ENCODE measurements at regions not wholly inside any gene's neighbourhood (a gene's known extent, or its start where the extent isn't known, plus 50 kb on each side); places are given as distances from the start of the nearest gene placed in this dataset.

GRCh38 chr10:130500261-130501000 lies 364.2 kb downstream of the GLRX3 start:
- H3K27ac ChIP-seq (ENCODE audit: low read depth in 2 of 2, low read length in 2 of 2), result no peak overlapping the region
- no peaks in the 10 kb centered on the region for H3K27me3 ChIP-seq (ENCODE audit: control insufficient read depth, insufficient read depth, low read length)
- H3K9me3 ChIP-seq (ENCODE audit: control insufficient read depth in 2 of 3, insufficient read depth in 1 of 3, low read length in 3 of 3), result no peaks in the 10 kb centered on the region
- no peak overlapping the region for H3K4me3 ChIP-seq (ENCODE audit: low read length in 3 of 3)
- no peaks in the 10 kb centered on the region for H3K4me1 ChIP-seq (ENCODE audit: control insufficient read depth in 2 of 3, insufficient read depth in 2 of 3, low read depth in 1 of 3, low read length in 3 of 3)
- intact Hi-C loops (cut with DNase I), result no loop called here
- no peaks in the 10 kb centered on the region for H3K36me3 ChIP-seq (ENCODE audit: control insufficient read depth in 2 of 3, insufficient read depth in 3 of 3, low read length in 3 of 3)
- TF ChIP-seq CTCF (IDR thresholded peaks at IDR 0.05; ENCODE audit: borderline replicate concordance, extremely low read depth, insufficient read depth), result no peak
- H3K9ac ChIP-seq (ENCODE audit: low read length in 3 of 3), result no peak overlapping the region
- DNase-seq (peak in 2 of 5 donors; percentile 4 to 7), FAIRE-seq (no peak)

- Histone ChIP-seq H3K9ac (ENCODE audit: low read length in 3 of 3) (no peak overlapping the region), H3K27me3 (ENCODE audit: control insufficient read depth, insufficient read depth, low read length) (no peaks in the 10 kb centered on the region), H3K36me3 (ENCODE audit: control insufficient read depth in 2 of 3, insufficient read depth in 3 of 3, low read length in 3 of 3) (no peaks in the 10 kb centered on the region), H3K27ac (ENCODE audit: low read depth in 2 of 2, low read length in 2 of 2) (no peak overlapping the region), H3K4me1 (ENCODE audit: control insufficient read depth in 2 of 3, insufficient read depth in 2 of 3, low read depth in 1 of 3, low read length in 3 of 3) (no peaks in the 10 kb centered on the region), H3K9me3 (ENCODE audit: control insufficient read depth in 2 of 3, insufficient read depth in 1 of 3, low read length in 3 of 3) (no peaks in the 10 kb centered on the region), H3K4me3 (ENCODE audit: low read length in 3 of 3) (no peak overlapping the region)
- DNase-seq (no peak), FAIRE-seq (no peak)
- no peak for TF ChIP-seq CTCF (IDR thresholded peaks at IDR 0.05; ENCODE audit: borderline replicate concordance, extremely low read depth, insufficient read depth)
- intact Hi-C loops (cut with DNase I), result no loop called here
Observed at GRCh38 chr10:130507461-130507860, 371.3 kb downstream of the GLRX3 start.

- no peak for FAIRE-seq
- Histone ChIP-seq H3K27me3 (ENCODE audit: control insufficient read depth, insufficient read depth, low read length) (no peaks in the 10 kb centered on the region), H3K4me1 (ENCODE audit: control insufficient read depth in 2 of 3, insufficient read depth in 2 of 3, low read depth in 1 of 3, low read length in 3 of 3) (no peaks in the 10 kb centered on the region), H3K27ac (ENCODE audit: low read depth in 2 of 2, low read length in 2 of 2) (no peak overlapping the region), H3K36me3 (ENCODE audit: control insufficient read depth in 2 of 3, insufficient read depth in 3 of 3, low read length in 3 of 3) (no peaks in the 10 kb centered on the region), H3K9ac (ENCODE audit: low read length in 3 of 3) (no peak overlapping the region), H3K4me3 (ENCODE audit: low read length in 3 of 3) (no peak overlapping the region), H3K9me3 (ENCODE audit: control insufficient read depth in 2 of 3, insufficient read depth in 1 of 3, low read length in 3 of 3) (no peaks in the 10 kb centered on the region)
- intact Hi-C loops (cut with DNase I), result no loop called here
- TF ChIP-seq CTCF (IDR thresholded peaks at IDR 0.05; ENCODE audit: borderline replicate concordance, extremely low read depth, insufficient read depth), result no peak
- DNase-seq, result peak in 1 of 5 donors; percentile 67
Observed at GRCh38 chr10:130509881-130510689, 373.9 kb downstream of the GLRX3 start.
